Hematopoietic multipotent progenitor cell treated with erythropoietin and hydrocortisone succinate and interleukin-3 and kit ligand, for 15 days (in vitro differentiated cells): ENCODE measurements at regions not wholly inside any gene's neighbourhood (a gene's known extent, or its start where the extent isn't known, plus 50 kb on each side); places are given as distances from the start of the nearest gene placed in this dataset.

Experiments
- DNase-seq: peaks from one replicate; pipeline ENCODE4 v3.0.0-alpha.2; 2015; ENCODE audit warnings: low spot score

- DNase-seq = no peak
These were observed 196.3 kb downstream of the PSAT1 start for GRCh38 chr9:78493166-78493742.

GRCh38 chr9:78502566-78502965, 205.6 kb downstream of the PSAT1 start:
- DNase-seq = no peak

- no peak for DNase-seq
These were observed 208.6 kb downstream of the PSAT1 start for GRCh38 chr9:78505546-78505945.

GRCh38 chr9:78507037-78507436, 210.1 kb downstream of the PSAT1 start:
- DNase-seq = no peak

- no peak for DNase-seq
These were observed 213.1 kb downstream of the PSAT1 start for GRCh38 chr9:78510035-78510434.

GRCh38 chr9:78515108-78515507, 218.2 kb downstream of the PSAT1 start:
- DNase-seq = no peak

- no peak for DNase-seq
These were observed 222.9 kb downstream of the PSAT1 start for GRCh38 chr9:78519786-78520185.

- DNase-seq = no peak
These were observed 224.8 kb downstream of the PSAT1 start for GRCh38 chr9:78521680-78522079.

- no peak for DNase-seq
These were observed 229.1 kb downstream of the PSAT1 start for GRCh38 chr9:78525986-78526560.

GRCh38 chr9:78533500-78533899, 236.6 kb downstream of the PSAT1 start:
- no peak for DNase-seq

- DNase-seq = no peak
These were observed 242.3 kb downstream of the PSAT1 start for GRCh38 chr9:78539188-78539587.

GRCh38 chr9:78539904-78540303, 243.0 kb downstream of the PSAT1 start:
- DNase-seq = no peak

GRCh38 chr9:78541868-78542443, 245.0 kb downstream of the PSAT1 start:
- DNase-seq = no peak

GRCh38 chr9:78542491-78543181, 245.7 kb downstream of the PSAT1 start:
- no peak for DNase-seq

GRCh38 chr9:78543353-78543752, 246.4 kb downstream of the PSAT1 start:
- DNase-seq = no peak

- no peak for DNase-seq
These were observed 247.3 kb downstream of the PSAT1 start for GRCh38 chr9:78544230-78544629.

GRCh38 chr9:78547831-78548230, 250.9 kb downstream of the PSAT1 start:
- DNase-seq = no peak

GRCh38 chr9:78548670-78549069, 251.7 kb downstream of the PSAT1 start:
- no peak for DNase-seq

GRCh38 chr9:78549711-78550110, 252.8 kb downstream of the PSAT1 start:
- no peak for DNase-seq

- DNase-seq = no peak
These were observed 255.9 kb downstream of the PSAT1 start for GRCh38 chr9:78552802-78553201.

- no peak for DNase-seq
These were observed 260.6 kb downstream of the PSAT1 start for GRCh38 chr9:78557540-78557939.

- no peak for DNase-seq
These were observed 262.5 kb downstream of the PSAT1 start for GRCh38 chr9:78559449-78559885.

GRCh38 chr9:78562021-78562420, 265.1 kb downstream of the PSAT1 start:
- DNase-seq = no peak
